Mesenchymal stem cell (in vitro differentiated cells and primary cell): ENCODE measurements at regions not wholly inside any gene's neighbourhood (a gene's known extent, or its start where the extent isn't known, plus 50 kb on each side); places are given as distances from the start of the nearest gene placed in this dataset.
A peak's percentile ranks its signal among the peaks of the same experiment; 100 is the strongest.
"Not testable (repeated sequence)": the region's sequence is repeated elsewhere in the genome, so short reads cannot be mapped to it uniquely, and the experiment has no call there.

ENCODE experiments used
- DNase-seq: peaks from one replicate; pipeline ENCODE4 v3.0.0-alpha.2; 2013
- H2AFZ ChIP-seq: one replicate; pipeline ENCODE4 v1.6.1; 2013; ENCODE audit warnings: low read depth, mild to moderate bottlenecking, control low read depth, inconsistent platforms, low read length, moderate library complexity
- H2AK5ac ChIP-seq: 2 replicates; pipeline ENCODE4 v1.6.1; 2013; ENCODE audit warnings: low read length, moderate library complexity, mild to moderate bottlenecking, inconsistent platforms; ENCODE audit not compliant: severe bottlenecking
- H2BK120ac ChIP-seq: one replicate; pipeline ENCODE4 v1.6.1; 2013; ENCODE audit warnings: low read depth, mild to moderate bottlenecking, inconsistent platforms, low read length, moderate library complexity
- H2BK12ac ChIP-seq, 2 experiments: one replicate each; pipeline ENCODE4 v1.6.1; 2013; ENCODE audit warnings: inconsistent platforms in 2 of 2, low read length in 2 of 2, mild to moderate bottlenecking in 2 of 2, moderate library complexity in 2 of 2, control low read depth in 1 of 2
- H2BK15ac ChIP-seq: one replicate; pipeline ENCODE4 v1.6.1; 2013; ENCODE audit warnings: mild to moderate bottlenecking, low read depth, inconsistent platforms; ENCODE audit not compliant: poor library complexity, severe bottlenecking
- H2BK5ac ChIP-seq: 2 replicates; pipeline ENCODE4 v1.6.1; 2013; ENCODE audit warnings: low read depth, mild to moderate bottlenecking, low read length, control low read depth, inconsistent platforms; ENCODE audit not compliant: poor library complexity, severe bottlenecking
- H3K14ac ChIP-seq, 2 experiments: one replicate each; pipeline ENCODE4 v1.6.1; 2013; ENCODE audit warnings: inconsistent platforms in 2 of 2, low read length in 2 of 2, control low read depth in 1 of 2, mild to moderate bottlenecking in 1 of 2, moderate library complexity in 1 of 2
- H3K18ac ChIP-seq, 2 experiments: one replicate each; pipeline ENCODE4 v1.6.1; 2013; ENCODE audit warnings: inconsistent platforms in 2 of 2, low read length in 2 of 2, control low read depth in 1 of 2, low read depth in 1 of 2, mild to moderate bottlenecking in 1 of 2
- H3K23ac ChIP-seq, 2 experiments: one replicate each; pipeline ENCODE4 v1.6.1; 2013; ENCODE audit warnings: inconsistent platforms in 2 of 2, low read length in 2 of 2, mild to moderate bottlenecking in 2 of 2, moderate library complexity in 2 of 2, control low read depth in 1 of 2
- H3K27ac ChIP-seq: 2 replicates; pipeline ENCODE4 v1.5.1; 2013; ENCODE audit warnings: mild to moderate bottlenecking, moderate library complexity, low read length, control low read depth, inconsistent platforms; ENCODE audit not compliant: poor library complexity, severe bottlenecking
- H3K27me3 ChIP-seq, 2 experiments: 2 replicates each; pipeline versions ENCODE4 v1.6.1 to v1.7.0; 2013; ENCODE audit warnings: low read length in 2 of 2, mild to moderate bottlenecking in 2 of 2, moderate library complexity in 2 of 2, control low read depth in 1 of 2, inconsistent platforms in 1 of 2; ENCODE audit not compliant: control insufficient read depth in 1 of 2, insufficient read depth in 1 of 2
- H3K36me3 ChIP-seq, 2 experiments: 2 replicates each; pipeline versions ENCODE4 v1.6.1 to v1.7.0; 2013; ENCODE audit warnings: low read length in 2 of 2, control low read depth in 1 of 2, inconsistent platforms in 1 of 2, low read depth in 1 of 2, mild to moderate bottlenecking in 1 of 2; ENCODE audit not compliant: insufficient read depth in 2 of 2, control insufficient read depth in 1 of 2
- H3K4ac ChIP-seq, 2 experiments: one replicate each; pipeline ENCODE4 v1.6.1; 2013; ENCODE audit warnings: inconsistent platforms in 2 of 2, low read length in 2 of 2, mild to moderate bottlenecking in 2 of 2, moderate library complexity in 2 of 2, control low read depth in 1 of 2, low read depth in 1 of 2
- H3K4me1 ChIP-seq: 2 replicates; pipeline ENCODE4 v1.6.1; 2013; ENCODE audit warnings: low read depth, low read length, control low read depth; ENCODE audit not compliant: control insufficient read depth, insufficient read depth
- H3K4me2 ChIP-seq: 2 replicates; pipeline ENCODE4 v1.6.1; 2013; ENCODE audit warnings: low read length, mild to moderate bottlenecking, inconsistent platforms; ENCODE audit not compliant: poor library complexity, severe bottlenecking
- H3K4me3 ChIP-seq, 2 experiments: 2 replicates each; pipeline versions ENCODE4 v1.5.1 to v1.7.0; 2013; ENCODE audit warnings: low read length in 2 of 2, mild to moderate bottlenecking in 2 of 2, control low read depth in 1 of 2, low read depth in 1 of 2; ENCODE audit not compliant: insufficient read depth in 1 of 2
- H3K79me1 ChIP-seq: replicated peaks from 2 replicates; pipeline ENCODE4 v1.6.1; 2013; ENCODE audit warnings: mild to moderate bottlenecking, control low read depth, low read length, inconsistent platforms; ENCODE audit not compliant: poor library complexity, severe bottlenecking
- H3K9ac ChIP-seq: 2 replicates; pipeline ENCODE4 v1.7.0; 2013; ENCODE audit warnings: mild to moderate bottlenecking, low read length, moderate library complexity
- H3K9me3 ChIP-seq: 2 replicates; pipeline ENCODE4 v1.7.0; 2013; ENCODE audit warnings: mild to moderate bottlenecking, low read length; ENCODE audit not compliant: control insufficient read depth
- H4K8ac ChIP-seq: one replicate; pipeline ENCODE4 v1.6.1; 2013; ENCODE audit warnings: inconsistent platforms, mild to moderate bottlenecking, low read length, moderate library complexity
- H4K91ac ChIP-seq: one replicate; pipeline ENCODE4 v1.6.1; 2013; ENCODE audit warnings: mild to moderate bottlenecking, low read length, inconsistent platforms
- WGBS: methylation state at CpG from one replicate; pipeline ENCODE4 v1.1.7; 2013; ENCODE audit warnings: mixed read lengths; 5-methylcytosine and 5-hydroxymethylcytosine counted together

- Histone ChIP-seq H3K23ac (no peak overlapping the region), H3K4me3 (no peak overlapping the region), H2AK5ac (no peak overlapping the region), H2BK5ac (no peak overlapping the region), H3K4me1 (no peaks in the 10 kb centered on the region), H3K27ac (no peak overlapping the region), H3K4ac (no peak overlapping the region), H3K18ac (no peak overlapping the region), H3K14ac (no peak overlapping the region), H3K9ac (no peak overlapping the region), H3K79me1 (no peaks in the 10 kb centered on the region), H2AFZ (no peak overlapping the region), H2BK15ac (no peak overlapping the region), H2BK120ac (no peak overlapping the region), H3K4me2 (no peak overlapping the region), H3K9me3 (no peaks in the 10 kb centered on the region), H3K36me3 (no peaks in the 10 kb centered on the region), H4K91ac (no peak overlapping the region), H3K27me3 (no peaks in the 10 kb centered on the region), H2BK12ac (no peak overlapping the region), H4K8ac (no peak overlapping the region)
- DNase-seq: no peak
Measured at GRCh38 chr18:30596635-30597034, 445.9 kb downstream of the DSC3 start.

- Histone ChIP-seq H2BK120ac (no peak overlapping the region), H3K79me1 (no peaks in the 10 kb centered on the region), H3K14ac (no peak overlapping the region), H3K4me3 (no peak overlapping the region), H2BK5ac (no peak overlapping the region), H3K4me1 (no peaks in the 10 kb centered on the region), H4K8ac (no peak overlapping the region), H3K9ac (no peak overlapping the region), H2AK5ac (no peak overlapping the region), H2BK15ac (no peak overlapping the region), H4K91ac (no peak overlapping the region), H3K36me3 (no peaks in the 10 kb centered on the region), H3K18ac (no peak overlapping the region), H2BK12ac (no peak overlapping the region), H3K27me3 (no peaks in the 10 kb centered on the region), H3K27ac (no peak overlapping the region), H3K4me2 (no peak overlapping the region), H2AFZ (no peak overlapping the region), H3K23ac (no peak overlapping the region), H3K4ac (no peak overlapping the region), H3K9me3 (no peaks in the 10 kb centered on the region)
- whole genome bisulfite sequencing: no CpG with 5 or more reads among the region's 1 CpG
- peak; percentile 1 for DNase-seq
Measured at GRCh38 chr18:30595942-30596341, 446.6 kb downstream of the DSC3 start.

GRCh38 chr18:30594911-30595310 lies 447.6 kb downstream of the DSC3 start:
- not testable (repeated sequence) for H4K8ac ChIP-seq, H3K4me2 ChIP-seq, H3K18ac ChIP-seq, H2BK12ac ChIP-seq, H2AFZ ChIP-seq, H2AK5ac ChIP-seq, H2BK5ac ChIP-seq, DNase-seq, H3K4me1 ChIP-seq, H3K23ac ChIP-seq, H3K36me3 ChIP-seq, H4K91ac ChIP-seq, H3K27ac ChIP-seq, H3K27me3 ChIP-seq, H3K4me3 ChIP-seq, H3K14ac ChIP-seq, H3K9me3 ChIP-seq, H2BK15ac ChIP-seq, H3K4ac ChIP-seq, H3K79me1 ChIP-seq, H3K9ac ChIP-seq, H2BK120ac ChIP-seq
- WGBS: 98% methylated on average over 16 of the region's 18 CpGs

GRCh38 chr18:30591462-30591861 lies 451.1 kb downstream of the DSC3 start:
- no peaks in the 10 kb centered on the region for H3K9me3 ChIP-seq
- no peak overlapping the region for H3K4me2 ChIP-seq
- H2BK15ac ChIP-seq: no peak overlapping the region
- no peak overlapping the region for H3K9ac ChIP-seq
- no peak overlapping the region for H4K8ac ChIP-seq
- H3K27me3 ChIP-seq: no peaks in the 10 kb centered on the region
- H3K4ac ChIP-seq: no peak overlapping the region
- H3K27ac ChIP-seq: no peak overlapping the region
- DNase-seq: no peak
- H3K79me1 ChIP-seq: no peaks in the 10 kb centered on the region
- no peaks in the 10 kb centered on the region for H3K4me1 ChIP-seq
- H2AFZ ChIP-seq: no peak overlapping the region
- H2BK5ac ChIP-seq: no peak overlapping the region
- no peak overlapping the region for H4K91ac ChIP-seq
- no peaks in the 10 kb centered on the region for H3K36me3 ChIP-seq
- H3K23ac ChIP-seq: no peak overlapping the region
- H3K18ac ChIP-seq: no peak overlapping the region
- H3K4me3 ChIP-seq: no peak overlapping the region
- no peak overlapping the region for H3K14ac ChIP-seq
- H2AK5ac ChIP-seq: no peak overlapping the region
- H2BK12ac ChIP-seq: no peak overlapping the region
- no peak overlapping the region for H2BK120ac ChIP-seq
